Hepatocyte (in vitro differentiated cells): ENCODE measurements at regions not wholly inside any gene's neighbourhood (a gene's known extent, or its start where the extent isn't known, plus 50 kb on each side); places are given as distances from the start of the nearest gene placed in this dataset.
"Not testable (repeated sequence)": the region's sequence is repeated elsewhere in the genome, so short reads cannot be mapped to it uniquely, and the experiment has no call there.

Source experiments
- DNase-seq: peaks from one replicate; pipeline ENCODE4 v3.0.0-alpha.2; 2016; ENCODE audit warnings: low spot score
- H2AFZ ChIP-seq: fragments of 200-600 bp; sonication (generic); 2 replicates; pipeline ENCODE4 v1.6.0; 2016; ENCODE audit warnings: antibody characterized with exemption, mild to moderate bottlenecking
- H3K27ac ChIP-seq: fragments of 200-600 bp; sonication (generic); 2 replicates; pipeline ENCODE4 v1.5.1; 2016; ENCODE audit warnings: mild to moderate bottlenecking
- H3K27me3 ChIP-seq: fragments of 200-600 bp; sonication (generic); 2 replicates; pipeline ENCODE4 v1.6.1; 2016
- H3K36me3 ChIP-seq: fragments of 200-600 bp; sonication (generic); replicated peaks from 2 replicates; pipeline ENCODE4 v1.5.1; 2016; ENCODE audit warnings: low read depth; ENCODE audit not compliant: insufficient read depth
- H3K4me1 ChIP-seq: fragments of 200-600 bp; sonication (generic); 2 replicates; pipeline ENCODE4 v1.5.1; 2016; ENCODE audit warnings: mild to moderate bottlenecking, moderate library complexity; ENCODE audit not compliant: insufficient read depth
- H3K4me2 ChIP-seq: fragments of 200-600 bp; sonication (generic); 2 replicates; pipeline ENCODE4 v1.6.0; 2016
- H3K4me3 ChIP-seq: fragments of 200-600 bp; sonication (generic); 2 replicates; pipeline ENCODE4 v1.5.1; 2016; ENCODE audit warnings: mild to moderate bottlenecking
- H3K79me2 ChIP-seq: fragments of 200-600 bp; sonication (generic); 2 replicates; pipeline ENCODE4 v1.6.0; 2017; ENCODE audit warnings: mild to moderate bottlenecking
- H3K9me2 ChIP-seq: fragments of 200-600 bp; sonication (generic); replicated peaks from 2 replicates; pipeline ENCODE4 v1.6.0; 2017; ENCODE audit warnings: mild to moderate bottlenecking; ENCODE audit not compliant: insufficient read depth
- H3K9me3 ChIP-seq: fragments of 200-600 bp; sonication (generic); 2 replicates; pipeline ENCODE4 v1.5.1; 2016; ENCODE audit warnings: low read depth, mild to moderate bottlenecking
- H4K20me1 ChIP-seq: fragments of 200-600 bp; sonication (generic); 2 replicates; pipeline ENCODE4 v1.6.0; 2016; ENCODE audit warnings: mild to moderate bottlenecking; ENCODE audit not compliant: insufficient read depth, poor library complexity, severe bottlenecking
- EZH2 ChIP-seq: fragments of 200-600 bp; sonication (generic); IDR thresholded peaks from 2 replicates; pipeline ENCODE4 v1.6.1; 2016; ENCODE audit warnings: antibody characterized with exemption, mild to moderate bottlenecking, borderline replicate concordance
- EZH2phosphoT487 ChIP-seq: fragments of 200-600 bp; sonication (generic); IDR thresholded peaks from one replicate; pipeline ENCODE4 v1.6.1; 2018; ENCODE audit warnings: antibody characterized with exemption, mild to moderate bottlenecking, low read depth, moderate library complexity; ENCODE audit not compliant: unreplicated experiment, severe bottlenecking
- WGBS: methylation state at CpG from one replicate; pipeline ENCODE4 v1.1.6; 2016; ENCODE audit warnings: low lambda C conversion rate; ENCODE audit errors: missing lambda C conversion rate; 5-methylcytosine and 5-hydroxymethylcytosine counted together
- TF ChIP-seq, protein P1 (sequence below): fragments of 200-600 bp; sonication (generic); IDR thresholded peaks from 2 replicates; pipeline ENCODE4 v1.5.1; 2016; ENCODE audit warnings: antibody characterized with exemption, mild to moderate bottlenecking; ENCODE audit not compliant: poor library complexity

DNA sequence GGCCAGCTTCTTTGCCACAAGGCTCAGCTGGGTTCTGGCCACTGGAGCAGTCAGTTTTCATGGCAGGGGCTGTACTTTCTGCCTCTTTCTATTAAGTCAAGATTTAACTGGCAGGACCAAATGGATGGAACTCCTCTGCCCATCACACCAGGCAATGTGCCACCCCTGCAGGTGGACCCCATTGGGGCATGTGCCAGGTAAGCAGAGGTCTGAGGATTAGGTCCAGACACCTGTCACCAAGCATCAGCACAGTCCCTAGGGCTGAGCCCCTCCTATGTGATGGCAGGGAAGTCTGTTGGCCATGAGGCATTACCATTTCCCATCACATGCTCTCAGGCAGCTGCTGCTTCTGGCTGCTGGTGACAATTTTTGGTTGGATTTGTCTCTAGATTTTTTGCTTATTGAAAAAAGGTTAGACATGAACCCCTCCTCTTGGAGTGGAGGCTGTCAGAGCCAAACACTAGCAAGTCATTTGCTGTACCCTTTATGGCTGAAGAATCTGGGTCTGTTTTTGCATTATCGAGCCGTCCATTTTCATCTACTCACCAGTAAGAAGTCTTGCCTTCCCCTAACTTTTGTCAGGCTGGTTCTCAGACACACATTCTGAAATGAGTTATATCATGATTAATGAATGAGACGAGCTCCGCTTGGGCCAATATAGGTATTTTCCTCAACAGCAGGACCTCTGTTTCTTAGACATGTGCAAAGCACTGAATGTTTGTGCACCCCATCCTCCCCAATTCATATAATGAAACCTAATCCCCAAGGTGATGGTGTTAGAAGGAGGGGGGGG, 328.0 kb downstream of the TSN start:
- no peaks in the 10 kb centered on the region for H3K9me3 ChIP-seq
- DNase-seq, result no peak
- H2AFZ ChIP-seq, result no peak overlapping the region
- H3K4me2 ChIP-seq, result no peak overlapping the region
- no peaks in the 10 kb centered on the region for H4K20me1 ChIP-seq
- H3K27me3 ChIP-seq, result no peaks in the 10 kb centered on the region
- no peaks in the 10 kb centered on the region for H3K79me2 ChIP-seq
- TF ChIP-seq, protein P1, sequence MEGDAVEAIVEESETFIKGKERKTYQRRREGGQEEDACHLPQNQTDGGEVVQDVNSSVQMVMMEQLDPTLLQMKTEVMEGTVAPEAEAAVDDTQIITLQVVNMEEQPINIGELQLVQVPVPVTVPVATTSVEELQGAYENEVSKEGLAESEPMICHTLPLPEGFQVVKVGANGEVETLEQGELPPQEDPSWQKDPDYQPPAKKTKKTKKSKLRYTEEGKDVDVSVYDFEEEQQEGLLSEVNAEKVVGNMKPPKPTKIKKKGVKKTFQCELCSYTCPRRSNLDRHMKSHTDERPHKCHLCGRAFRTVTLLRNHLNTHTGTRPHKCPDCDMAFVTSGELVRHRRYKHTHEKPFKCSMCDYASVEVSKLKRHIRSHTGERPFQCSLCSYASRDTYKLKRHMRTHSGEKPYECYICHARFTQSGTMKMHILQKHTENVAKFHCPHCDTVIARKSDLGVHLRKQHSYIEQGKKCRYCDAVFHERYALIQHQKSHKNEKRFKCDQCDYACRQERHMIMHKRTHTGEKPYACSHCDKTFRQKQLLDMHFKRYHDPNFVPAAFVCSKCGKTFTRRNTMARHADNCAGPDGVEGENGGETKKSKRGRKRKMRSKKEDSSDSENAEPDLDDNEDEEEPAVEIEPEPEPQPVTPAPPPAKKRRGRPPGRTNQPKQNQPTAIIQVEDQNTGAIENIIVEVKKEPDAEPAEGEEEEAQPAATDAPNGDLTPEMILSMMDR, result no peak
- no peak for TF ChIP-seq EZH2phosphoT487
- no peak for TF ChIP-seq EZH2
- 95% methylated on average over 4 of the region's 4 CpGs for WGBS
- no peak overlapping the region for H3K27ac ChIP-seq
- no peak overlapping the region for H3K4me3 ChIP-seq
- no peaks in the 10 kb centered on the region for H3K36me3 ChIP-seq
- H3K4me1 ChIP-seq, result no peaks in the 10 kb centered on the region
- no peaks in the 10 kb centered on the region for H3K9me2 ChIP-seq

DNA sequence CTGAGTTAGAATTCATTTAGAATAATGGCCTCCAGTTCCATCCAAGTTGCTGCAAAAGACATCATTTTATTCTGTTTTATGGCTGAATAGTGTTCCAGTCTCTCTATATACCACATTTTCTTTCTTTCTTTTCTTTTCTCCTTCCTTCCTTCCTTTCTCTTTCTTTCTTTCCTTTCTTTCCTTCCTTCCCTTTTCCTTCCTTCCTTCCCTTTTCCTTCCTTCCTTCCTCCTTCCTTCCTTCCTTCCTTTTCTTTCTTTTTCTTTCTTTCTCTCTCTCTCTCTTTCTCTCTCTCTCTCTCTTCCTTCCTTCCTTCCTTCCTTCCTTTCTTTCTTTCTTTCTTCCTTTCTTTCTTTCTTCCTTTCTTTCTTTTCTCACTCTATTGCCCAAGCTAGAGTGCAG, 330.2 kb downstream of the TSN start:
- H3K79me2 ChIP-seq, H2AFZ ChIP-seq, H4K20me1 ChIP-seq, H3K4me3 ChIP-seq, H3K9me2 ChIP-seq, H3K27me3 ChIP-seq, H3K27ac ChIP-seq, H3K9me3 ChIP-seq, H3K4me1 ChIP-seq, DNase-seq, H3K36me3 ChIP-seq, H3K4me2 ChIP-seq: not testable (repeated sequence)

DNA sequence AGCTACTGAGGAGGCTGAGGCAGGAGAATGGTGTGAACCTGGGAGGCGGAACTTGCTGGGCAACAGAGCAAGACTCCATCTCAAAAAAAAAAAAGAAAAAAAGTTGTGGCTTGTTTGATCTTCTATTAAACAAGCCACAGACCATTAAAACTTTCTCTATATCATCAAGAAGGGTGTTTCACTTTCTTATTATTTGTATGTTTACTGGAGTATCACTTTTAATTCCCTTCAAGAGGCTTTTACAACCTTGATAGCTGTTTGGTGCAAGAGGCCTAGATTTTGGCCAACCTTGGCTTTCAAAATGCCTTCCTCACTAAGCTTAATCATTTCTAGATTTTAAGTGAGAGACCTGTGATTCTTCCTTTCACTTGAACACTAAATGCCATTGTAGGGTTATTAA, 339.1 kb downstream of the TSN start:
- Histone ChIP-seq H3K9me2 (no peaks in the 10 kb centered on the region), H3K4me2 (no peak overlapping the region), H3K79me2 (no peaks in the 10 kb centered on the region), H2AFZ (no peak overlapping the region), H3K9me3 (no peaks in the 10 kb centered on the region), H3K27me3 (no peaks in the 10 kb centered on the region), H3K36me3 (no peaks in the 10 kb centered on the region), H4K20me1 (no peaks in the 10 kb centered on the region), H3K4me1 (no peaks in the 10 kb centered on the region), H3K27ac (no peak overlapping the region), H3K4me3 (no peak overlapping the region)
- no peak for DNase-seq
- TF ChIP-seq, protein P1, result no peak
- TF ChIP-seq EZH2phosphoT487, result no peak
- no peak for TF ChIP-seq EZH2
- WGBS, result 100% methylated on average over 1 of the region's 1 CpG

DNA sequence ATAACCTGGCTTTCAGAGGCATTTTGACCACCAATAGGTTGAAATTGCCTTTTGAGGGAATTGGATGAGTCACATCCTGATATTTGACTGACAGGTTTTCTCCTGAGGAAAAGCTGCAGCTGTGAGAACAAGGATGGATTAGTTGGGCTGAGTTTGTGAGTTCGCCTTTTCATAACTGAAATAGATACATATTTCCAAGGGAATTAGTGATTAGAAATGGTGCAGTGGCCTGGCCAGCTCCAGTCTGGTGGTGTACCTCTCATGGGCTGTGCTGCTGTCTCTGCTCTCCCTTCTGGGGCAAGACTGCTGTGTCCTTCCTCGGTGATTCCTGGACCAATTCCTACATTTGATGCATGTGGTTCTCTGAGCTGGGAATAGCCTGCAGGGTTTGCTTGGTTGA, 341.3 kb downstream of the TSN start:
- Histone ChIP-seq H3K36me3 (no peaks in the 10 kb centered on the region), H3K9me3 (no peaks in the 10 kb centered on the region), H2AFZ (no peak overlapping the region), H3K4me3 (no peak overlapping the region), H3K27me3 (no peaks in the 10 kb centered on the region), H4K20me1 (no peaks in the 10 kb centered on the region), H3K9me2 (no peaks in the 10 kb centered on the region), H3K79me2 (no peaks in the 10 kb centered on the region), H3K4me1 (no peaks in the 10 kb centered on the region), H3K4me2 (no peak overlapping the region), H3K27ac (no peak overlapping the region)
- TF ChIP-seq EZH2phosphoT487, result no peak
- TF ChIP-seq, protein P1, result no peak
- no peak for TF ChIP-seq EZH2
- DNase-seq, result no peak
- 93% methylated on average over 2 of the region's 2 CpGs for WGBS
